Endometrial microvascular endothelial cells (primary cell): ENCODE measurements at regions not wholly inside any gene's neighbourhood (a gene's known extent, or its start where the extent isn't known, plus 50 kb on each side); places are given as distances from the start of the nearest gene placed in this dataset.

ENCODE experiments used
- in situ Hi-C: cut with HindIII; loops from 2 replicates; pipeline ENCODE4 v1.10.0; 2017; ENCODE audit warnings: low sequenced_read_pairs, low pct_unique_long_range_greater_than_20kb; ENCODE audit errors: inconsistent ontology term

DNA sequence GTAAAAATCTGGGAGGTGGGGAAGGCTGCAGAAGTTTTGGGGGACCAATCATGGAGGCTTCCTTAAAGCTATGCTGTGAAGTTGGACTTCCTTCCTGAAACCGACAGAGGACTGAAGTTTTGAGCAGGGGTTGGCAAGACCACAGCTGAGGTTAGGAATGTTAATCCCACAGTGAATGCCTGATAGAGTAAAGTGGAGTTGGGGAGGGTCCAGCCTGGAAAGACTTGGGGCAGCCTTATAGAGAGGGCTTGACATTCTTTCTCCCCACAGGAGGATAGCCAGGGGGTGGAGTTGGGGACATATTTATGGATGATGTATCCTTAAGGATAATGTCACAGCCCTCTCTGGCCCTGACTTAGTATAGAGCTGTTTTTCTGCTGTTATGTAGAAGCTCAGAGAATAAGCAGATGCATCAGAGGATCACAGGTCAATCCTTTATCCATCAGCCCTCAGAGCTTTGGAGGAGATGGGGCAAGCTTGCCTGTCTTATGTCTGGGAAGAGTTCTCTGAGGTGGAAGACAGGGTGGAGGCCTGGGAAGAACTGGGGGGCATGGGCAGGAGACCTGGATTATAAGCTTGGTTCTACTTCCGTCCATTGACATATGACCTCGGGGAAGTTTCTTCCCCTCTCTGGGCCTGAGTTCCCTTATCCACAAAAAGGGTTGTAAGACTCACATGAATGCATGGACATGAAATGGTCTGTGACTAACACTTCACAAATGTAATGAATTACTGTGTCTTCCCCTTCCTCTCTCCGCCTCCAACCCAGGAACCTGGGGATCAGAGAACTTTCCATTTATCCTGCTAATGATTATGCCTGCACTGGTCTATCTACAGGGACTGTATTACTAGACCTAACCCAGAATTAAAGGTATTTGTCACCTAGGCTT is 317.8 kb downstream of the MIAT start:
- in situ Hi-C loops: no loop called here

DNA sequence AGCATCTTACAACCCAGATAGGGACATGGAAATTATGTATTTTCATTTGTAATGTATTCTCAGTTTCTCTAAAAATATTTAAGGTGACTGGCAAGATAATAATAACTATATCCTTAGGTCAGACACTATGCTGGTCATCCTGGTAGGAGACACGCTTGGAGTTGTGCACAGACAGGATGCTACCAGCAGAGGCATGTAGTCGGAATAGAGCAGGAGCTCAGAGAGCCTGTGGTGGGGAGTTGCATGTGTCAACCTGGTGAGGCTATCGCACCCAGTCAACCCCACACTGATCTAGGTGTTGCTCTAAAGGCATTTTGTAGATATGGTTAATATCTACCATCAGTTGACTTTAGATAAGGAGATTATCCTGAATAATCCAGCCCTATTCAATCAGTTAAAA is 318.5 kb downstream of the MIAT start:
- in situ Hi-C loops: no loop called here

DNA sequence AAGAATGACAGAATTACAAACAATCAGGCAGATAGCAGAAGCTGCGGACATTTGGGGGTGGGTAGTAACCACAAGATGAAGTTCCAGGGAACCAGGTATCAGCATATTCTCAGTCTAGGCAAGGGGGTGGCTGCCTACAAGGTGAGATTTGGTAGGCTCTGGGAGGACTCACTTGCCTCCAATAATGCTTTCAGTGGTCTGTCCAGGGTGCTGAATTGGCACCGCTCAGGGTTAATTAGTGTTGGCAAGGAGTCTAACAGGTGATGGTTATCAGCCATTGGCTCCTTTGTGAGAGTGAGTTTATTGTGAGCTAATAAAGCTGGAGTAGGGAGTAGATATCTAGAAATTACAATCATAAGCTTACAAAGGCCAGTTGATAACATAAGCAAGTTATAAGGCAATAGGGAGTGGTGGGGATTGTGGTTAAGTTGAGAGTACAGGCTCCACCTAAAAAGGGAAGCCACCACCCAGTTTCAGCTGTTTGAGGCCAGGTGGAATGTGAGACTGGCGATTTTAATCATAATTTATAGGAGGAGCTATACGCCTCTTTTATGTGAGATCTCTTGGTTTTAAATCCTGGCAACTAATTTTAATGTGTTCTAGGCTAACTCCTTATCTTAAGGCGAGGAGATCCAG is 320.5 kb downstream of the MIAT start:
- in situ Hi-C loops: no loop called here

DNA sequence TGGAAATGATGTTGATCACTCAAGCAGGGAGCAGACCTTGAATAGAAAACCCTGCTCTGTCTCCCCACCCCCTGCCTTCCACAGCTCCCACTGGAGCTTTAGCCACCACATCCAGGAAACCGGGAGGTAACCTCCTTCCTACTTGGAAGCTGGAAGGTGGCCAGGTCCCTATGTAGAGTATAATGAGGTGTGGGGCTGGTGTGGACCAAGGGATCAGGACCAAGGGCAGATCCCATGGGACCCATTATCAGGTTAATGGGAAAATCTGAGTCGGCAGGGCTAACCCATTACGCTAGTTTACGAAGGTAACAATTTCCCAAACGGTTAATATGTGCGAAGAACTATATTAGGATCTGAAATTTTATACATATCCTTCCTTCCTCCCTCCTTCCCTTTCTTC is 321.9 kb downstream of the MIAT start:
- in situ Hi-C loops: no loop called here

DNA sequence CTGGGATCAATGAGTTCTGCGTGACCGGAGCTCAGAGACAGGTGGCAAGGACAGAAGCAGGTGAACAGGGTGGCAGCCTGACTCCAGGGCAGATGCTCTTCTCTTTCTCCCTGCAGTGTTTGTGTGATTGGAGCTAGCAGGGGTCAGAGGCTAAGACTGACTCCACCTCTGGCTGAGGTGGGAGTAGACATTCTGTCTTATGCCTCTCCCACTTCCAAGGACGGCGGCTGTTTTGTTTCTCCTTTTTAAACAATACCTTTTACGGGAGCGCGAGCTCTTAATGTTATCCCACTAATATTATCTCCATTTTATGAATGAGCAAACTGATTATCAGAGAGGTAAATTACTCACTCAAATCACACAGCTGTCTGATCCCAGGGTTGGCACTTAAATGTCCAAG is 323.7 kb downstream of the MIAT start:
- in situ Hi-C loops: no loop called here

DNA sequence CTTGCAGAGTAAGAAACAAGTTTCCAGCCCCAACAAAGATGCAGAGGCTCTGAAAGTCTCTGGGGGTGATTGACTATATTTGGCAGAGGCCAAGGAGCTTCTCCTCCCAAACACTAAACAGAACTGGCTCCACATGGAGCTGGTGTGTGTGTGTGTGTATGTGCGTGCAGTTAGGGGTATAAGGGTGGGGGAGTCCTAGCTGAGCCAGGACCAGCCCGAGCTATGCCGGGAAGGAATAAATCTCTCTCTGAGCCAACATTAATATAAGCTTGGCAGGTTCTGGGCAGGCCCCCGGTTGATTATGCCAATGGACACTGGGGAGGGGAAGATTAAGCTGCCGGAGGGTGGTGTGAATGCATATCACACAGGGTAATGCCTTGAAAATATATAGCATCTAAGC is 324.2 kb downstream of the MIAT start:
- in situ Hi-C loops: no loop called here

DNA sequence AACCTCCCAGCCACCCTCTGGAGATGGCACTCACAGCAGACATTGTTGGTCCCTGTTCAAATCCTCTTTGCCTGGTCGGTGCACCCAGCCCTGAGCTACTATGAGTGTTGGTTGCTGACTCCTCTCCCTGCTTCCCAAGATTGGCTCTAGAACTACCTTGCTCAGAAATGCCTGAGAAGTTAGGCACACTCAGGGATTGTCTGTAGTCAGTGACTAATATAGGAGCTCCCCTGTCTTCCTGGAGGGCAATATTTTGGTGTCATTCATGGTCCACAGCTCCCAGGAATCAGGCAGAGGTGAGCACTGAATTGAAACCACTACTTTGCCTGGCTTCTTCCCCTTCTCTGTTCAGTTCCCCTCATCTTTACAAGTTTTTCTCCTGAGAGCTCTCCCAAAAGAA is 325.9 kb downstream of the MIAT start:
- in situ Hi-C loops: no loop called here

DNA sequence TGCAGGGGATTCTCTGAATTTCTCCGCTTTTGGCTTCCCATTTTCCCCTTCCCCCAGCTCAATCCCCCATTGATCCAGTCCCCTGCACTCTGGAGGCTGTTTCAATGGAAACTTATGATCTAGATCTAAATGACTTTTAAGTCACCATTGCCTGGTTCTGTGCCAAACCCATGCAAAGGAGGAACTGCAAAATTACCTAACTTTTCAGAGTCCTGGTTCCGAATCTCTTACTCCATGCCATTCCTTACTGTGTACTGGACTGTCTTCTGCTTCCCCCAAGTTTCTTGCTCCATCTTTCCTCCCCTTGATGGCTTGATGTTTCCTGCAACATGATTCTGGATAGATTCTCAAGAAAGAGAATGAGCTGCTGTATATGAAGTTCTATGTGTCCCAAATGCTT is 327.8 kb downstream of the MIAT start:
- in situ Hi-C loops: no loop called here

DNA sequence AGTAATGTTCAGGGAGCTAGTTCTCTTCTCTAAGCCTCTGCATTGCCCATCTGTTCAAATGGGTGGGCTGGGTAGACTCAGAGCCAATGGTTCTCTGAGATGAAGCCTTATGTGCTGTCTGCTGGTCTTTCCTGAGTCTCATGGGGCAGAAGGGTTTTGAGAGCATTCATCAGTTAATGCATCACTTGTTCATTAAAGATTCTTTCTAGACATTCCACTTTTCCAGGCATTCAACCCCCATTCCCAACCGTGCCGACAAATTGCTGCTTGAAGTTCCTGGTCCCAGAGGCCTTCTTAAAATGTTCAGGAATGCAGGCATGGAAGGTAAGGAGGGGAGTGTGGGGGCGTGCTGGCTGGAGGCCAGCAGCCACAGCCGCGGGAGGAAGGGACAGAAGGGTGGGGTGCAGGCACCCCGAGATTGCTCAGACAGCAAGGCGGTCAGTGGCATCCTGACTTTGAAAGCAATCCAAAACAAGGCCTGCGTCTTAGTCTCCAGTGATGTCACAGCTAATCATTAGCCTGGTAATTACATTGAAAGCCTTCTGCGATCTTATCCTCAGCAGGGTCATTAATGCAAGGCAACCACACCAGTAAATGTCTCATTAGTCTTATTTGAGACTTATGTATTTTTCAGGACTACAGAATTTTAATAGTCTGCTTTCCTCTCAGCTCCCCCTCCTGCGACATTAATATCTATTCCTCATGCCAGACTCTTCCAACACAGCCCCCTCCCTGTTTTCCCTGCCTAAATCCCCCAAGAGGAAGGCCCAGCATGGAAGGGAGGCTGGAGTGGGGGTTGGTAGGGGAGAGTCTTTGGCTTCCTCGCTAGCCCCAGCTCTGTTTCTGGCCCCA is 328.8 kb downstream of the MIAT start:
- in situ Hi-C loops: no loop called here

DNA sequence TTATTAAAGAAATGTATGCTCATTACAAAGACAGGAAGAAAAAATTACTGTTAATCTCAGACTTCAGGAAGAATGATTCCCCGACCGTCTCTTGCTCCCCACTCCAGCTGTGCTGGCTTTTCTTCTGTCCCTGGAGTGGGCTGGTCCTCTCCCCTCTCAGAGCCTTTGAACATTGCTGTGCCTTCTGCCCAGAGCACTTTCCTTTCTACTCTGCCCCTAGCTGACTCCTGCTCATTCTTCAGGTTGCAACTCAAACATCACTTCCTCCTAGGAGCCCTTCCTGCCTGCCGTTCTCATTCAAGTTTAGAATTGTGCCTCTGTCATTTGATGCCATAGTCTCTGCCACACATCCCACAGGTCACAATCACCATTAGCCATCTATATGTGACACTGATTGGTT is 329.5 kb downstream of the MIAT start:
- in situ Hi-C loops: no loop called here

DNA sequence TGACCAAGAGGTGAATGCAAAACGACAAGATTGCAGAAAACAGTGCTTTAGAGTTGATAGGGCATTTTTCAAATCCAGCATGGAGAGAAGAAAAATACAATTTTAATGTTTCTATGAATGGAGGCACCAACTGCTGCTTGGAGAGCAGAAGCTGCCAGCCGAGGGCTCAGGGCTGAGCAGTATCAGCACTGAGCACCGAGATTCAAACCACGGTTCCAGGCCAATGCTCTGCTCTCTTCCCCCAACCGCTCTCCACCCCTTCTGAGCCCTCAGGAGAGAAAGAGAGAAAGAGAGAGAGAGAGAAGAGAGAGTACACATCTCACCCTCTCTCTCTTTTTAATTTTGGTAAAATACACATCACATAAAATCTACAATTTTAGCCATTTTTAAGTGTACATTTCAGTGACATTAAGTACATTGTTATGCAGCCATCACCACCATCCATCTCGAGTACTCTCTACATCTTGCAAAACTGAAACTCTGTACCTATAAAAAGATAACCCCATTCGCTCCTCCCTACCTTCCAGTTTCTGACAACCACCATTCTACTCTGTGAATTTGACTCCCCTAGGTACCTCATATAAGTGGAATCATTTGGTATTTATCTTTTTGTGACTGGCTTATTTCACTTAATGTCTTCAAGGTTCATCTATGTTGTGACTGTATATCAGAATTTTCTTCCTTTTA is 333.3 kb downstream of the MIAT start:
- in situ Hi-C loops: no loop called here

DNA sequence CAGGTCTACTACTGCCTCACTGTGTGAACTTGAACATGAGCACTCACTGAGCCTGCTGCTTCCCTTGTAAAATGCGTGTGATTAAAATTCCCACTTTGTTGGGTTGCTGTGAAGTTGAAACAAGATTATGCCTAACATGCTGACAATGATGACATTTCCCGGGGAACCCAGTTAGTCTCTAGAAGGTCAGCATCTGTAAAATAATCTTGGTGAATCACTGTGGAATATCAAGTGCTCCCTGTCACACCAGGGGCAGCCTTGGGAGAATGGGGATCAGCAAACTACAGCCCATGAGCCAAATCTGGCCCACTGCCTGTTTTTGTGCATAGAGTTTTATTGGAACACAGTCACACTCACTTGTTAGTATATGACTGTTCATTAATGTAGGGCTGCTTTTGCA is 335.2 kb downstream of the MIAT start:
- in situ Hi-C loops: no loop called here

DNA sequence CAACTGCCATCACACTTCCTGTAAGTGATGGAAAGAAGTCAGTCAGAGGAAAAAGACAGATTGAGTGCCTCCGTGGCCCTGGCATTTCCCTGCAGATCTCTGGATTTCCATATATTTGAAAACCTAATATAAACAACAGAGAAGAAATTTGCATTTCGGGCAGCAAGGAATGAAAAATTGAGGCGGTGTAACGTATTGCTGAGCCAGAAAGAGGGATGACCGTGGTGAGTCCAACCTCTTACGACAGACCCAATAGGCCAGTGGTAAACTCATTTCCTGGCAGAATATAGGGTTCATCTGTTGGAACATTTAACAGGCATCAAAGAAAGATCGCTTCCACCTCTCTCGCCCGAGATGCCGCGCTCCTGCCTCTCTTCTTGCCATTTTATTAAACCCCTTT is 336.5 kb downstream of the MIAT start:
- in situ Hi-C loops: no loop called here

DNA sequence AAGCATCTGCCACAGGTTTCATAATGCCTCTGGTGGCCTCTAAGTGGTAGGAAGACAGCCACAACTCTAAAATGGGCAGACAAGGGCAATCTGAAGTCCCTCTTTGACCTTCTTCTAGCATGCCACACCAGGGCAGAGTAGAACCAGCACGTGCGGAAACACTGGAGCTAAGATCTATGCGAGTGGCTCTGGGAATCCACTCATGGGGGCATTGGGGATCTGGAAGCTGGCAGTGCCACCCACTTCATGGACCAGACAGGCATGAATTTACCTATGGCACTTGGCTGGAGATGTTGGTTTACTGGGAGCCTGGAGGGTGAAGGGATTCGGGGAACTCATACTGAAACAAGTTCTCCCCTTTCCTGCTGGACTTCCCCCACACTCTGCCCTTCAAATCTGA is 337.4 kb downstream of the MIAT start:
- in situ Hi-C loops: no loop called here

DNA sequence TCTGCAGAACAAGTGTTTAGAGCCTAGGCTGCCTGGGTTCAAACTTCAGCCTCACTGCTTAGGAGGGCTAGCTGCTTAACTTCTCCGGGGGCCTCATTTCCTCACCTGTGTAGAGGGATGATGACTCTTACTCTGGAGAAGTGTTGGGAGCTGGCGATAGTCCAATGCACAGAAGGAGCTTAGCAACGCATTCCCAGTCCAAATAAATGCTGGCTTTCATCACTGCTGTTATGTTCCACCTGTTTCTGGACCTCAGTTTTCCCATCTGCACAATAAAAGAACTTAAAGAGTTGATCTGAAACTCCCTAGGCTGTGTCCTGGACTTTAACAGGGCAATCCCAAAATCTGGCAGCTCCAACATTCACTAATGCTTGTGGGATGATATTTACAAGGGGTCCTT is 337.8 kb downstream of the MIAT start:
- in situ Hi-C loops: no loop called here

DNA sequence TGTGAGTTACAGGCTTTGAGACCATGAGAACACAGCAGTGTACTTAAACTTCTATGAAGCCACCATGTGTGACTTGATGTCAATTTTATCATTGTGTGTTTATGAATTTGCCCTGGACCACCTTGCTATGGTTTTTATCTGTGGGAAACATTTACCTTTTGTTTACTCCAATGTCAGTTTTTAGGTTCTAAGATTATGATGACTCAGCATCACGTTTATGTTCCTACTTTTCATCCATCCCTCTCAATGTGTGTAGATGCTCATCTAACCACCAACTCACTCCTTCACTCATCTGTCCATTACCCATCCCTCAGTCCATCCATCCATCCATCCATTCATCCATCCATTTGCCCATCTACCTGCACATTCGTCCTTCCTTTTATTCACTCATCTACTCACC is 338.8 kb downstream of the MIAT start:
- in situ Hi-C loops: no loop called here

DNA sequence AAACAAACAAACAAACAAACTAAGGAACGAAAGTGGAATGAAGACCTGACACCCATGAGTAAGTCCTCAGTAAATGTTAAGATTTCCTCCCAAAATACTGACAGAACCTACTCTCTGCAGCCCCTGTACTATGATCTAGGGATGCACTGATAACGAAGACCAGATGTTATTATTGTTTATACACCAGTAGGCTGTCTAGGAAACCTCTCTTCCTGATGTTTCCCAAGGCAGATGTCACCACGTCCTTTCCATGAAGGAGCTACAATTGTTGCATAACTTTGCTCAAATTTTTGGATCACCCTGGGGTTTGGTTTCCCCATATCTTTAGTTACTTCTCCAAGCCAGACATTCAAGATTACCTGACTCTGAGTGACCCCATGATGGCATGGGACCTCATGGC is 340.7 kb downstream of the MIAT start:
- in situ Hi-C loops: no loop called here

DNA sequence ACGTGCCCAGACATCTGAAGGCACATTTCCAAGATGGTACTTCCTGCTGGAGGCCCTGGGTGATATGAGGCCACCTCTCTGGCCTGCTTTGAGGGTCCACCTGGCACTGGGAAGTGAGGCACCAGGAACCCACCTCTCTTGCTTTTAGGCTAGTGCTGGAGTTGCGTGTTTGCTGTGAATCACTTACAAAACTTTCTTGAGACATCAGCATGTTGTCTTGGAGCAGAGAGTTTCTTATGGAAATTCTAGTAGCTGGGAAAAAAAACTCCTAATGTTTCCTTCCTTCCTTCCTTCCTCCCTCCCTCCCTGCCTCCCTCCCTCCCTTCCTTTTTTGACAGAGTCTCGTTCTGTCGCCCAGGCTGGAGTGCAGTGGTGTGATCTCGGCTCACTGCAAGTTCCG is 341.3 kb downstream of the MIAT start:
- in situ Hi-C loops: no loop called here

DNA sequence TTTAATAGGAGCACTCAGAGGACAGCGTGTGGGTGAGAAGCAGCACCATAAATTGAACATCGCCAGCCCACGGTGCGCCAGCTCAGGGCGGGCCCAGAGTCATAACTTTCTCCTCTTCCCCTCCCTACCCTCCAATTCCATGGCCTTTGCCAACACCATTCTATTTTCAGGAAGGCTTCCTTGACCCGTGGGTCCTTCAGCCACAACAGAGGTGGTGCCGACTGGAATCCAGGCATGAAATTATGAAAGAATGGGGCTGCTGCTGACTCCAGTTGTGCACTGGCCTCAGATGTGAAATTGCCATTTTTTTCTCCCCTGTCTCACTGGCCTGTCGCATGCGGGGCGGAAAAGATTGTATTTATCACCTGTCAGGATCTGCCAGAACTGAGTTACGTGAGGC is 345.9 kb downstream of the MIAT start:
- in situ Hi-C loops: no loop called here
